Left ventricle myocardium inferior (tissue), 1 donor: ENCODE measurements at regions not wholly inside any gene's neighbourhood (a gene's known extent, or its start where the extent isn't known, plus 50 kb on each side); places are given as distances from the start of the nearest gene placed in this dataset.

ENCODE experiments used
- DNase-seq: peaks from one replicate; pipeline ENCODE4 v3.0.0-alpha.2; 2020
- H3K27ac ChIP-seq: fragments of 200-600 bp; replicated peaks from 2 replicates; pipeline ENCODE4 v1.8.0; 2021
- H3K27me3 ChIP-seq: fragments of 200-600 bp; 2 replicates; pipeline ENCODE4 v1.8.0; 2021; ENCODE audit warnings: low read depth
- H3K36me3 ChIP-seq: fragments of 200-600 bp; 2 replicates; pipeline ENCODE4 v1.8.0; 2021
- H3K4me1 ChIP-seq: fragments of 200-600 bp; 2 replicates; pipeline ENCODE4 v1.8.0; 2021
- H3K4me3 ChIP-seq: fragments of 200-600 bp; 2 replicates; pipeline ENCODE4 v1.8.0; 2021; ENCODE audit warnings: mild to moderate bottlenecking, moderate library complexity
- H3K9me3 ChIP-seq: fragments of 200-600 bp; replicated peaks from 2 replicates; pipeline ENCODE4 v1.8.0; 2021
- intact Hi-C: fragments of 100-400 bp; cut with micrococcal nuclease; formaldehyde crosslinking; loops from one replicate; pipeline ENCODE4 v1.11.0; 2022
- TF ChIP-seq, protein P1 (sequence below): fragments of 200-600 bp; IDR thresholded peaks from 2 replicates; pipeline ENCODE4 v1.8.0; 2021; ENCODE audit warnings: antibody characterized with exemption, mild to moderate bottlenecking, borderline replicate concordance
- donor health status: DM: no; HTN: yes; CAD: no; lungs with severe emphysema.

- TF ChIP-seq, protein P1, sequence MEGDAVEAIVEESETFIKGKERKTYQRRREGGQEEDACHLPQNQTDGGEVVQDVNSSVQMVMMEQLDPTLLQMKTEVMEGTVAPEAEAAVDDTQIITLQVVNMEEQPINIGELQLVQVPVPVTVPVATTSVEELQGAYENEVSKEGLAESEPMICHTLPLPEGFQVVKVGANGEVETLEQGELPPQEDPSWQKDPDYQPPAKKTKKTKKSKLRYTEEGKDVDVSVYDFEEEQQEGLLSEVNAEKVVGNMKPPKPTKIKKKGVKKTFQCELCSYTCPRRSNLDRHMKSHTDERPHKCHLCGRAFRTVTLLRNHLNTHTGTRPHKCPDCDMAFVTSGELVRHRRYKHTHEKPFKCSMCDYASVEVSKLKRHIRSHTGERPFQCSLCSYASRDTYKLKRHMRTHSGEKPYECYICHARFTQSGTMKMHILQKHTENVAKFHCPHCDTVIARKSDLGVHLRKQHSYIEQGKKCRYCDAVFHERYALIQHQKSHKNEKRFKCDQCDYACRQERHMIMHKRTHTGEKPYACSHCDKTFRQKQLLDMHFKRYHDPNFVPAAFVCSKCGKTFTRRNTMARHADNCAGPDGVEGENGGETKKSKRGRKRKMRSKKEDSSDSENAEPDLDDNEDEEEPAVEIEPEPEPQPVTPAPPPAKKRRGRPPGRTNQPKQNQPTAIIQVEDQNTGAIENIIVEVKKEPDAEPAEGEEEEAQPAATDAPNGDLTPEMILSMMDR = no peak
- no peak overlapping the region for H3K4me3 ChIP-seq
- no peaks in the 10 kb centered on the region for H3K36me3 ChIP-seq
- no peaks in the 10 kb centered on the region for H3K9me3 ChIP-seq
- DNase-seq = no peak
- no peak overlapping the region for H3K27ac ChIP-seq
- H3K27me3 ChIP-seq = no peaks in the 10 kb centered on the region
- peaks cover 37% of the 10 kb centered on the region for H3K4me1 ChIP-seq
- intact Hi-C loops = loop anchor here (10.0 kb wide), 2 partner anchors 197 to 537 kb away; partner anchors contain the start of gene ZNF532
These were observed 77.6 kb upstream of the SEC11C start for GRCh38 chr18:59061914-59062642.

- no peaks in the 10 kb centered on the region for H3K9me3 ChIP-seq
- intact Hi-C loops = loop anchor here (10.0 kb wide), 2 partner anchors 198 to 538 kb away; partner anchors contain the start of gene ZNF532
- no peaks in the 10 kb centered on the region for H3K27me3 ChIP-seq
- no peak overlapping the region for H3K4me3 ChIP-seq
- TF ChIP-seq, protein P1 = no peak
- no peak for DNase-seq
- H3K4me1 ChIP-seq = peaks cover 32% of the 10 kb centered on the region
- H3K36me3 ChIP-seq = no peaks in the 10 kb centered on the region
- H3K27ac ChIP-seq = no peak overlapping the region
These were observed 77.1 kb upstream of the SEC11C start for GRCh38 chr18:59062643-59063006.

DNA sequence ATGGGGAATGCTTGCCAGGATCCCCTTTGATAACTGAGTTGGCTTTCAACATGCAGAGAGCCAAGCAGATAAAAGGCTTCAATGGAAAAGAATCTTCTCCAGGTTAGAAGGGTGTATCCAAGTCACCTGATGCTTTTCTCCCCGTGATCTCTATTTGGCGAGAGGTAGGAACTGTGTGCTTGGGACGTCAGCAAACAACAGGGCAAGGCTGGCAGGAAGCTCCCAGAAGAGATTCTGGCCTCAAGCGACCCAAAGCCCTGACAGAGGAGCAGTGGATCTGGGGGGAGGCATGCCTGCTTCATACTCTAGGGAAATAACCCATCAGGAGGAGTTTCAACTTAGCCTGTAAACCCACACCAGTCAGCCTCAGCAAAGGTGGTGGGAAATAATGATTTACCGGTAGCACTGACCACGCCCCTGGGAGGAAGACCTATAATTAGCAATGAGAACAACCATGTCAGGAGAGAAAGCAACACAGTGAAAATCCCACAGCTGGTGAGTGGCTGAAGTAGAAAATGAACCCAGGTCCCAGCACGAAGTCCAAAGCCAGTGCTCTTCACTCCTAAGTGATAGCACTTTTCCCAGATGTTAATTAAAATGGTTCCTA lies 76.3 kb upstream of the SEC11C start:
- TF ChIP-seq, protein P1 = no peak
- no peak overlapping the region for H3K4me3 ChIP-seq
- intact Hi-C loops = loop anchor here (10.0 kb wide), 2 partner anchors 199 to 539 kb away; partner anchors contain the start of gene ZNF532

GRCh38 chr18:59063912-59064311 lies 75.8 kb upstream of the SEC11C start:
- H3K9me3 ChIP-seq = no peaks in the 10 kb centered on the region
- H3K4me1 ChIP-seq = peaks cover 20% of the 10 kb centered on the region
- intact Hi-C loops = loop anchor here (10.0 kb wide), 2 partner anchors 199 to 539 kb away; partner anchors contain the start of gene ZNF532
- no peaks in the 10 kb centered on the region for H3K27me3 ChIP-seq
- H3K4me3 ChIP-seq = no peak overlapping the region
- TF ChIP-seq, protein P1 = no peak
- no peak for DNase-seq
- H3K36me3 ChIP-seq = no peaks in the 10 kb centered on the region
- H3K27ac ChIP-seq = peak overlapping the region; percentile 28

More for the DNA sequence above, 76.3 kb upstream of the SEC11C start:
- Histone ChIP-seq H3K4me1 (peaks cover 24% of the 10 kb centered on the region), H3K27ac (peak overlapping the region; percentile 28), H3K36me3 (no peaks in the 10 kb centered on the region), H3K9me3 (no peaks in the 10 kb centered on the region), H3K27me3 (no peaks in the 10 kb centered on the region)
- DNase-seq = no peak

GRCh38 chr18:59065684-59066083 lies 74.0 kb upstream of the SEC11C start:
- Histone ChIP-seq H3K36me3 (no peaks in the 10 kb centered on the region), H3K27me3 (no peaks in the 10 kb centered on the region), H3K9me3 (no peaks in the 10 kb centered on the region), H3K4me3 (no peak overlapping the region), H3K27ac (no peak overlapping the region), H3K4me1 (peaks cover 18% of the 10 kb centered on the region)
- intact Hi-C loops = loop anchor here (10.0 kb wide), 2 partner anchors 201 to 541 kb away; partner anchors contain the start of gene ZNF532
- no peak for DNase-seq
- TF ChIP-seq, protein P1 = no peak
